Uterus (tissue), 3 donors: ENCODE measurements at regions not wholly inside any gene's neighbourhood (a gene's known extent, or its start where the extent isn't known, plus 50 kb on each side); places are given as distances from the start of the nearest gene placed in this dataset.
A peak's percentile ranks its signal among the peaks of the same experiment; 100 is the strongest.

Experiments
- DNase-seq, 2 donors: peaks; one replicate each; pipeline ENCODE4 v3.0.0-alpha.2; 2019 to 2020
- H3K27ac ChIP-seq, 2 donors: fragments of 200-600 bp; sonication (generic); 1 replicate in 1 of 2; 2 replicates in 1 of 2; pipeline ENCODE4 v1.5.1; 2016 to 2018
- H3K27me3 ChIP-seq, 2 donors: fragments of 200-600 bp; sonication (generic); one replicate each; pipeline ENCODE4 v1.5.1; 2018 to 2019; ENCODE audit warnings: control low read depth in 1 of 2
- H3K36me3 ChIP-seq, 2 donors: fragments of 200-600 bp; sonication (generic); one replicate each; pipeline ENCODE4 v1.5.1; 2019; ENCODE audit warnings: control low read depth in 1 of 2
- H3K4me1 ChIP-seq, 2 donors: fragments of 200-600 bp; sonication (generic); one replicate each; pipeline ENCODE4 v1.5.1; 2018 to 2019; ENCODE audit warnings: control low read depth in 1 of 2
- H3K4me3 ChIP-seq, 2 donors: fragments of 200-600 bp; sonication (generic); 1 replicate in 1 of 2; 2 replicates in 1 of 2; pipeline ENCODE4 v1.5.1; 2018 to 2019; ENCODE audit warnings: mild to moderate bottlenecking in 1 of 2
- H3K9me3 ChIP-seq, 2 donors: fragments of 200-600 bp; sonication (generic); one replicate each; pipeline ENCODE4 v1.5.1; 2019; ENCODE audit warnings: control low read depth in 1 of 2
- POLR2A ChIP-seq, 2 donors: fragments of 450-650 bp; IDR thresholded peaks; one replicate each; pipeline ENCODE4 v1.6.1; 2016; ENCODE audit warnings: antibody characterized with exemption in 2 of 2, mild to moderate bottlenecking in 1 of 2, moderate library complexity in 1 of 2
- intact Hi-C: fragments of 100-400 bp; cut with DNase I; formaldehyde crosslinking; loops from one replicate; pipeline ENCODE4 v1.15.1; 2023; ENCODE audit warnings: low total_unique reads
- TF ChIP-seq, protein P1 (sequence below), 4 experiments: fragments of 200-600 bp in 2 of 4; fragments of 450-650 bp in 2 of 4; sonication (generic) in 2 of 4; IDR thresholded peaks; one replicate each; pipeline ENCODE4 v1.5.1; 2016 to 2019; ENCODE audit warnings: antibody characterized with exemption in 4 of 4, mild to moderate bottlenecking in 2 of 4, moderate library complexity in 1 of 4
- donor health status: DM: yes; HTN: yes; CAD: no.

DNA sequence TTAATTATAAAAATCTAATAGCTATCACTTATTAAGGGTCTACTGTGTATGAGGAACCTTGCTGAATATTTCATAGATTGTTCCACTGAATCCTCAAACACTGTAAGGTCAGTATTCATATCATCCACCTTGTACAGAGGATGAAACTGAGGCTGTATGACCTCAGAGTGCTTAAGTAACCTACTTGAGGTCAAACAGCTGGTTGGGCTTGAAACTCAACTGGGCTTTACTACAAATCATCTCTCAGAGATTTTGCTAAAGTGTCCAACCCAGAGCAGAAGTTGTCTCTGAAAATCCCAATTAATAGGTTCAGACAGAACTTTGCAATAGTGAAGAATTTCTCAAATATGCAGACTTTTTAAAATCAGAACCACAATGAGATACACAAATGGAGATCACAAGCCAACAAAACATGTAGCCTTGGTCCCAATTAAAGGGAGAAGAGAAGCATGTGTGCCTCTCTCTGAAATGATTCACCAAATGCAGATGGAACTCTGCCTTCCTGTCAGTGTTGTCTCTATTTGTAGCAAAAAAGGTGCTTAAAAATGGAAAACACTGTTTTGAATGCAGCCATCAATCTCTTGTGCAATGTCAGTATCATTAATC lies 131.4 kb downstream of the FAM114A2 start:
- H3K4me1 ChIP-seq: no peaks in the 10 kb centered on the region
- no peaks in the 10 kb centered on the region for H3K9me3 ChIP-seq
- intact Hi-C loops: no loop called here
- no peak overlapping the region for H3K4me3 ChIP-seq
- no peak for DNase-seq
- H3K27ac ChIP-seq: no peak overlapping the region
- H3K27me3 ChIP-seq: no peaks in the 10 kb centered on the region
- H3K36me3 ChIP-seq: no peaks in the 10 kb centered on the region
- TF ChIP-seq, protein P1, sequence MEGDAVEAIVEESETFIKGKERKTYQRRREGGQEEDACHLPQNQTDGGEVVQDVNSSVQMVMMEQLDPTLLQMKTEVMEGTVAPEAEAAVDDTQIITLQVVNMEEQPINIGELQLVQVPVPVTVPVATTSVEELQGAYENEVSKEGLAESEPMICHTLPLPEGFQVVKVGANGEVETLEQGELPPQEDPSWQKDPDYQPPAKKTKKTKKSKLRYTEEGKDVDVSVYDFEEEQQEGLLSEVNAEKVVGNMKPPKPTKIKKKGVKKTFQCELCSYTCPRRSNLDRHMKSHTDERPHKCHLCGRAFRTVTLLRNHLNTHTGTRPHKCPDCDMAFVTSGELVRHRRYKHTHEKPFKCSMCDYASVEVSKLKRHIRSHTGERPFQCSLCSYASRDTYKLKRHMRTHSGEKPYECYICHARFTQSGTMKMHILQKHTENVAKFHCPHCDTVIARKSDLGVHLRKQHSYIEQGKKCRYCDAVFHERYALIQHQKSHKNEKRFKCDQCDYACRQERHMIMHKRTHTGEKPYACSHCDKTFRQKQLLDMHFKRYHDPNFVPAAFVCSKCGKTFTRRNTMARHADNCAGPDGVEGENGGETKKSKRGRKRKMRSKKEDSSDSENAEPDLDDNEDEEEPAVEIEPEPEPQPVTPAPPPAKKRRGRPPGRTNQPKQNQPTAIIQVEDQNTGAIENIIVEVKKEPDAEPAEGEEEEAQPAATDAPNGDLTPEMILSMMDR (IDR thresholded peaks at IDR 0.05): no peak
- TF ChIP-seq POLR2A (IDR thresholded peaks at IDR 0.05): no peak

DNA sequence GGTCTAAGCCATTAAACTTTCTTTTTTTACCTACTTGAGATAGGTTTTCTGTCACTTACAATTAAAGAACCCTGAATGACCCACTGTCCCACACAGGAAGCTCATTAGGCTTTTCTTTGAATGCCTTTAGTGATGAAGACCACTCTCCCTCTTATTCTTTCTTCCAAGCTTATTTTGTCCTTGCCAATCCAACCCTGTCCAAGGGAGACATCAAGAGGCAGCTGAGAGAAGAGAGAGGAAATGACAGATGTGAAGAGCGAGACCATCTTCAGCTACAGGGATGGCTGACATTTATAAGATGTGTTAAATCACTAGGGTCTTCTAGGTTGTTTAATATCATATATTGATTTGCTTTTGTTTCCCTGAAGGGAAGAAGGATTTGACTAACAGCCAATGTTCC lies 133.5 kb downstream of the FAM114A2 start:
- Histone ChIP-seq H3K4me1 (no peaks in the 10 kb centered on the region), H3K9me3 (no peaks in the 10 kb centered on the region), H3K27me3 (no peaks in the 10 kb centered on the region), H3K27ac (no peak overlapping the region), H3K4me3 (no peak overlapping the region), H3K36me3 (no peaks in the 10 kb centered on the region)
- TF ChIP-seq POLR2A (IDR thresholded peaks at IDR 0.05): no peak
- TF ChIP-seq, protein P1 (IDR thresholded peaks at IDR 0.05): no peak
- intact Hi-C loops: no loop called here
- no peak for DNase-seq

DNA sequence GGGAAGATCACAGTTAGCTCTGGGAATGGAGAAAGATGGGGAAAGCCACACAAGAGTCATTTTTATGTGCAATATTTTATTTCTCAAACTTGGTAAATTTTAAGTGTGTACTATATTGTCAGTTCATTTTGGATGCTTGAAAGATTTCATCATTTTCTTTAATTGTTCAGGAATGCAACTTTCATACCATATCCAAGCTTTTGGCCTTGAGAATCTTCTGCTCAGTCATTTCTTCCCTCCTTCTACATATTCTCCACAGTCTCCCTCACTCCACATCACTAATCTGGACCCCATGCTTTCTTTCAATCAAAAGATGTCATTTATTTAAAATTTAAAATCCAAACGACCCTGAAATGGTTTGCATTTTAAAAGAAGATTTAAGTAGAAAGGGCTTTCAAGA lies 135.4 kb downstream of the FAM114A2 start:
- no peak for TF ChIP-seq POLR2A (IDR thresholded peaks at IDR 0.05)
- TF ChIP-seq, protein P1 (IDR thresholded peaks at IDR 0.05): no peak
- no peak overlapping the region for H3K4me3 ChIP-seq
- H3K27me3 ChIP-seq: no peaks in the 10 kb centered on the region
- H3K4me1 ChIP-seq: no peaks in the 10 kb centered on the region
- H3K27ac ChIP-seq: no peak overlapping the region
- no peaks in the 10 kb centered on the region for H3K36me3 ChIP-seq
- no peak for DNase-seq
- no peaks in the 10 kb centered on the region for H3K9me3 ChIP-seq
- intact Hi-C loops: no loop called here

DNA sequence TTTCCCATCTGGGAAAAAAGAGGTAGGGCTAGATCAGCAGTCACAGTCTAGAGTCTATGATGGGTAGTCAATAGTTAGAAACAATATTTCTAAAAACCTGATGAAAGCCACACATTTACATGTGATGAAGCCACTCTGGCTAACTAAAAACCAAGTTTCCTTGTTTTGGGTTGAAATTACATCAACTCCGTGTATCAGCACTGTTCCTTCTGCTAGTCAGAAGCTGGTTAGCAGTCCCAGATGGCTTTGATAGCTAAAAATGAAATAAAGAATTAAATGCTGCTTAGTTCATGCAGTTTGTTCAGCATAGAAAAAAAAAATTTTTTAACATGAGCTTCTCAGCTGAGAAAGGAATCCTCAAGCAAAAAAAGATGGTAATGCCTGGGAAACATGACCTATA lies 136.7 kb downstream of the FAM114A2 start:
- intact Hi-C loops: no loop called here
- TF ChIP-seq, protein P1 (IDR thresholded peaks at IDR 0.05): no peak
- TF ChIP-seq POLR2A (IDR thresholded peaks at IDR 0.05): no peak
- Histone ChIP-seq H3K27me3 (no peaks in the 10 kb centered on the region), H3K27ac (no peak overlapping the region), H3K36me3 (no peaks in the 10 kb centered on the region), H3K9me3 (no peaks in the 10 kb centered on the region), H3K4me1 (no peaks in the 10 kb centered on the region), H3K4me3 (no peak overlapping the region)
- no peak for DNase-seq

DNA sequence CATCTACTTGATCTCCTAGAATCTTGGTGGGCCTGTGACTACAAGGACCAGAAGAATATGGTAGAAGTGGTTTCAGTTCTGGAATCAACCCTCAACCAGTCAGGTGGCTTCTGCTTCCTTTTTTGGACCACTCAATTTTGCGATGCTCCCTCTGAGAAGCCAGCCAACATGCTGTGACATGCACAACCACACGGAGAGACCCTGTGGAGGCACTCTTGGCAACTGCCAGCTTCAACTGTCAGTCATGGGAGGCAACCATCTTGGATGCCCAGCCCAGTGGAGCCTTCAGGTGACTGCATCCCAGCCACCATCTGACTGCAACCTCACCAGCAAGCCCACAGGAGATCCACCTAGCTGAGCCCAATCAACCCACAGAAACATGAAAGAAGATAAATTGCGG lies 137.3 kb downstream of the FAM114A2 start:
- Histone ChIP-seq H3K27ac (peak overlapping the region; percentile 29 to 36), H3K27me3 (no peaks in the 10 kb centered on the region), H3K4me1 (no peaks in the 10 kb centered on the region), H3K9me3 (no peaks in the 10 kb centered on the region), H3K4me3 (no peak overlapping the region), H3K36me3 (no peaks in the 10 kb centered on the region)
- intact Hi-C loops: no loop called here
- TF ChIP-seq, protein P1 (IDR thresholded peaks at IDR 0.05): no peak
- no peak for TF ChIP-seq POLR2A (IDR thresholded peaks at IDR 0.05)
- DNase-seq: no peak
